BJ (cell line): ENCODE measurements at regions not wholly inside any gene's neighbourhood (a gene's known extent, or its start where the extent isn't known, plus 50 kb on each side); places are given as distances from the start of the nearest gene placed in this dataset.

Experiments used
- CTCF ChIA-PET: fragments of 350-600 bp; formaldehyde crosslinking; extraction: SDS; loops from one replicate; lab custom pipeline; 2021; ENCODE audit warnings: antibody characterized with exemption, inconsistent platforms; lab: Yijun Ruan, JAX
- POLR2A ChIA-PET: fragments of 300-600 bp; sonication (Branson Sonifier 250); formaldehyde crosslinking; extraction: SDS; loops from one replicate; lab custom pipeline; 2021; ENCODE audit warnings: antibody characterized with exemption; lab: Charles Lee
- DNase-seq: peaks from one replicate; pipeline ENCODE4 v3.0.0-alpha.2; 2011; ENCODE audit warnings: low read depth
- H3K27me3 ChIP-seq: 2 replicates; pipeline ENCODE4 v1.6.0; 2011; ENCODE audit warnings: low read length; ENCODE audit not compliant: control insufficient read depth, insufficient read depth
- H3K36me3 ChIP-seq: 2 replicates; pipeline ENCODE4 v1.5.1; 2011; ENCODE audit warnings: low read length; ENCODE audit not compliant: control insufficient read depth, insufficient read depth
- H3K4me3 ChIP-seq: 2 replicates; pipeline ENCODE4 v1.5.1; 2011; ENCODE audit warnings: low read depth, mild to moderate bottlenecking, control low read depth, low read length
- TF ChIP-seq, protein P1 (sequence below): IDR thresholded peaks from 2 replicates; pipeline ENCODE4 v1.5.1; 2011; ENCODE audit warnings: low read depth, mild to moderate bottlenecking, control low read depth, inconsistent platforms, low read length, moderate library complexity; ENCODE audit not compliant: insufficient read depth

DNA sequence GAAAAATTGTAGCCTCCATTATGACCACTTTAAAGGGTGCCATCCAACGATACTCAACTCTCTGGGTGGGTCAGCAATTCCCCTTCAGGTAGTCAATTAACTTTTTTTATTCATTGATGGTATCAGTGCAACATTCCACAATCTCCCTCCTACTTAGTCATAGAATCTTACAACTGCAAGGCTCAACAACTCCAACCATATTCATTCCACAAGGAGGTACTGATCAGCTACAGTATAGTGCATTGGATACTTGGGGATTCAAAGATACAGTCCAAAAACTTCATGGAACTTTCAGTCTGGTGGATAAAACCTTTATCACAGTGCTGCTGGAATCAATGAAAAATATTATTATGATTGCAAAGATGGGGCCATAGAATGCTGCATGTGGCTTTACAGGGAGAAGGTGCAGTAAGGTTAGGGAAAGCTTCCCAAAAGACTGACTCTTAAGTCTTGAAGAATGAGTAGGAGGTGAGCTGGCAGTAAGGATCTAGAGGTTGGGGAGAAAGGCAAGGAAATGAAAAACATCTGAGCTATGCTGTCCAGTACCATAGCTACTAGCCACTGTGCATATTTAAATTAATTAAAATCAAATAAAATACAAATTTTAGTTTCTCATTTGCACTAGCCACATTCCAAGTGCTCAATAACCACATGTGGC lies 314.7 kb upstream of the PRDM1 start:
- Histone ChIP-seq H3K4me3 (no peak overlapping the region), H3K27me3 (no peaks in the 10 kb centered on the region), H3K36me3 (no peaks in the 10 kb centered on the region)
- ChIA-PET POLR2A (no interaction called here), CTCF (interaction anchor here (0.6 to 1.2 kb wide), 3 partner anchors 41 to 515 kb away, joined by 3 read pairs; no protein-coding TSS in a partner anchor)
- no peak for DNase-seq
- TF ChIP-seq, protein P1, sequence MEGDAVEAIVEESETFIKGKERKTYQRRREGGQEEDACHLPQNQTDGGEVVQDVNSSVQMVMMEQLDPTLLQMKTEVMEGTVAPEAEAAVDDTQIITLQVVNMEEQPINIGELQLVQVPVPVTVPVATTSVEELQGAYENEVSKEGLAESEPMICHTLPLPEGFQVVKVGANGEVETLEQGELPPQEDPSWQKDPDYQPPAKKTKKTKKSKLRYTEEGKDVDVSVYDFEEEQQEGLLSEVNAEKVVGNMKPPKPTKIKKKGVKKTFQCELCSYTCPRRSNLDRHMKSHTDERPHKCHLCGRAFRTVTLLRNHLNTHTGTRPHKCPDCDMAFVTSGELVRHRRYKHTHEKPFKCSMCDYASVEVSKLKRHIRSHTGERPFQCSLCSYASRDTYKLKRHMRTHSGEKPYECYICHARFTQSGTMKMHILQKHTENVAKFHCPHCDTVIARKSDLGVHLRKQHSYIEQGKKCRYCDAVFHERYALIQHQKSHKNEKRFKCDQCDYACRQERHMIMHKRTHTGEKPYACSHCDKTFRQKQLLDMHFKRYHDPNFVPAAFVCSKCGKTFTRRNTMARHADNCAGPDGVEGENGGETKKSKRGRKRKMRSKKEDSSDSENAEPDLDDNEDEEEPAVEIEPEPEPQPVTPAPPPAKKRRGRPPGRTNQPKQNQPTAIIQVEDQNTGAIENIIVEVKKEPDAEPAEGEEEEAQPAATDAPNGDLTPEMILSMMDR, result no peak

DNA sequence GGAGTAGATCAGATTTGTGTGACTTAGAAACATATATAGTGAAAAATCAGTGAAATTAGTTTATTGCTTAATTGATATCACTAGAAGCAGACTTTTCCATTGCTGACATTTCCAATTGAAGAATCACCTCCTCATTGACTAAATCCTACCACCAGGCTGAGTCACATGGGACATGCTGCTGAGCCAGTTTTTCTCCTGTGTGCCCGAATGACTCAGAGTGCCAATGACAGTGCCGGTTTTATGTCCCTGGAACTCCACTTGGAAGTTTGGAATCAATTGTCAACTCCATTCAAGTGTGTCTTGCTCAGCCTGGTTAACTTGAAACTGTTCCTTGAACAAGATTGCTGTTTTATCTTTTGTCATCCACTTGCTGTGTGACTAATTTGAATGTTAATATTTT lies 316.1 kb upstream of the PRDM1 start:
- TF ChIP-seq, protein P1, result no peak
- ChIA-PET POLR2A (no interaction called here), CTCF (no interaction called here)
- Histone ChIP-seq H3K4me3 (no peak overlapping the region), H3K36me3 (no peaks in the 10 kb centered on the region), H3K27me3 (no peaks in the 10 kb centered on the region)
- no peak for DNase-seq

DNA sequence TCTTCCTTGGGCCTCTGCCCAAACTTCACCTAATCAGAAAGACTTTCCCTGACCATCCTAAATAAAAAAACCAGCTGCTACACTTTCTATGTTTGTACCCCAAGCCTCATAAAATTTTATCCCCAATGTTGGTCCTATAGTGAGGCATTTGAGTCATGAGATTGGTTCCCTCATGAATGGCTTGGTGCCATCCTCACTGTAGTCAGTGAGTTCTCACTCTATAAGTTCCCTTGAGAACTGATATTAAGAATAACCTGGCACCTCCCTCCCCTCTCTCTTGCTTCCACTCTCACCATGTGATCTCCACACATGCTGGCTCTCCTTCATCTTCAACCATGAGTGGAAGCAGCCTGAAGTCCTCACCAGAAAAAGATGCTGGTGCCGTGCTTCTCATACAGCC lies 316.9 kb upstream of the PRDM1 start:
- ChIA-PET CTCF (no interaction called here), POLR2A (no interaction called here)
- H3K27me3 ChIP-seq, result no peaks in the 10 kb centered on the region
- no peak for DNase-seq
- TF ChIP-seq, protein P1, result no peak
- no peaks in the 10 kb centered on the region for H3K36me3 ChIP-seq
- no peak overlapping the region for H3K4me3 ChIP-seq

DNA sequence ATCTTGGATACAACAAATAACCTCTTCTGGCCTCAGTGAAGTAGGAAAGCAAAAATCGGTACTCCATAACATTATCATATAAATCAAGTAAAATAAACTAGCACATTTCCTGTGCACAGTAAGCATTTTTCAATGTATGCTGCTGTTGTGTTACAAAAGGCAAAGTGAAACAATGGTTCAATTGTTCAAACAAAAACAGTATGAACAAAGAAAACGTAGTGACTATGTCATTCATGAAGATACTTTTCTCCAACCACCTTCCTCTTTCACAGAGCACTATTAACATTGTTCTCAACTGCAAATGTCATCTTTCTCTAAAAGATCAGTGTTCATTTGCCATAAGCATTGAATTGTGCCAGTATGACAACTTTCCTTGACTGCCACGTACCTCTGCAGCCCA lies 318.6 kb upstream of the PRDM1 start:
- ChIA-PET POLR2A (no interaction called here), CTCF (interaction anchor here (0.7 kb wide), 1 partner anchor 12 kb away, joined by 3 read pairs; no protein-coding TSS in a partner anchor)
- H3K27me3 ChIP-seq, result no peaks in the 10 kb centered on the region
- no peaks in the 10 kb centered on the region for H3K36me3 ChIP-seq
- TF ChIP-seq, protein P1, result no peak
- H3K4me3 ChIP-seq, result no peak overlapping the region
- DNase-seq, result no peak

DNA sequence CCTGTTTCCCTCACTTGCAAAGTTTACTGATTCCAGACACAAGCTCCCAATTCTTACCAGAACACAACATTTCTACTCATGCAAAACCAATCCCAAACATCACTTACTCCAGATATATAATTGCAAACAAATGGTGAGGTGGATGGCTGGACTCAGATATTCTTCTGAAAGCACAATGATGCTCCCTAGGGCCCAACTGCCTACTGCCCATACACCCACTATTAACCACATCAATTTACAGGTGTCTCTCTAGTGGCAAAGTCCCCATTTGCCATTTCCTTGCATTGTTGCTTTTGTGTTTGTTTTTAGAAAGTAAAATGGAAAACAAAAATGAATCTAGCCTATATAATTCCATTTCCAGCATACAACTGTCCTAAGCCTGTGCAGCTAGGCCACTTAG lies 320.9 kb upstream of the PRDM1 start:
- no peak for DNase-seq
- CTCF ChIA-PET, result no interaction called here
- POLR2A ChIA-PET, result no interaction called here
- TF ChIP-seq, protein P1, result no peak
- Histone ChIP-seq H3K27me3 (no peaks in the 10 kb centered on the region), H3K4me3 (no peak overlapping the region), H3K36me3 (no peaks in the 10 kb centered on the region)
